GM19239 (cell line): ENCODE measurements at regions not wholly inside any gene's neighbourhood (a gene's known extent, or its start where the extent isn't known, plus 50 kb on each side); places are given as distances from the start of the nearest gene placed in this dataset.
"Not testable (repeated sequence)": the region's sequence is repeated elsewhere in the genome, so short reads cannot be mapped to it uniquely, and the experiment has no call there.

Experiments used
- DNase-seq: peaks from one replicate; pipeline ENCODE4 v3.0.0; 2011; ENCODE audit warnings: low spot score; ENCODE audit not compliant: insufficient read length
- FAIRE-seq: peaks from 2 replicates; lab custom pipeline; 2011; peaks lifted over from hg19 to GRCh38; lab: Jason Lieb, UNC

DNA sequence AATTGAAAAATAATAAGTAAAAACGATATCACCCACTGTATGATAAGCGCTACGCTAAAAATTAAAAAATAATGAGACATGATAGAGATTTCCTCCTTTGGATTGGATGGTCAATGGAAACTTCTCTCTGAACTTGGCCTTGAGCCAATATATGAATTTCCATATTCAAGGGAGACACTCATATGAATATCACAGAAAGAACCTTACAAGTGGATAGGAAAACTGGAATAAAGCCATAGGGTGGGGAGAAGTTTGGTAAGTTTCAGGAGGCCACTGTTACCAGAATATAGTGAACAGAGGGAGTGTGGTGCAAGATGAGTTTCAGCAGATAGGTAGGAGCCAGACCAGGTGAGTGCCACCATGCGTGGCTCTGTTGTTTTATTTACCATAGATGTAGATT, 147.2 kb downstream of the SEM1 start:
- DNase-seq (no peak), FAIRE-seq (no peak)

DNA sequence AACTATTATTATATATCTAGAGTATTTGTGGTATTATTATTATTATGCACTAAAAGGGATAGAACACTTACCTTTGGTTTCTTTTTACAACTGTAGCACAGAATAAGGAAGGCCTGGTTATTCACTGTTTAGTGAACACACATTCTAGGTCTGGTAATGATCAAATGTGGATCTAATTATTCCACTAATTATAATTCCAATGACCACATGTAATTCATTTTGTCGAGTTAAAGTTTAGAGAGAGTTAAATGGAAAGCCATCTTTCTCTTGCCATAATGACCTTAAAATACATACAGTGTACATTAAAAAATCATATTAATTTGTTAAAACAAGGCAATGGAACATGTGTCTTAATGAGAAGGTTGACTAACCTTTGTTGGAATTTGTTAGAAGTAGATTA, 147.8 kb downstream of the SEM1 start:
- DNase-seq (no peak), FAIRE-seq (no peak)

DNA sequence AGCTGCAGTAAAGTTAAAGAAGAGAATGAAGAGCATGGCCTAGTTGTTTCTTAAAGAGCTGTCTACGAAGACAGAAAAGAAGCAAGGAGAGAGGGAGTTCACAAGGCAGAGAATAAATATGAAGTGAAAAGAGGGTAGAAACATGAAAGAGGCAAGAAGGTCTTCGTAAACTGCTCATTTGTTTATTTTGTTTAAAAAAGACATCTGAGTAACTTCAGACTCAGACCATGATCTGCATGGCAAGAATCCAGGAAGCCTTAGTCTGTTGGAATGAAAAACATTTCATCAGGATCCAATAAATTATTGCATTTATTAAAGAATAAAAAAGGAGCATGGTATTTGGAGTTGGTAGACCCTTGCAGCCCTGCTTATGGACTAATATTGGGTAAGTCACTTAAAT, 151.1 kb downstream of the SEM1 start:
- FAIRE-seq (no peak), DNase-seq (no peak)

DNA sequence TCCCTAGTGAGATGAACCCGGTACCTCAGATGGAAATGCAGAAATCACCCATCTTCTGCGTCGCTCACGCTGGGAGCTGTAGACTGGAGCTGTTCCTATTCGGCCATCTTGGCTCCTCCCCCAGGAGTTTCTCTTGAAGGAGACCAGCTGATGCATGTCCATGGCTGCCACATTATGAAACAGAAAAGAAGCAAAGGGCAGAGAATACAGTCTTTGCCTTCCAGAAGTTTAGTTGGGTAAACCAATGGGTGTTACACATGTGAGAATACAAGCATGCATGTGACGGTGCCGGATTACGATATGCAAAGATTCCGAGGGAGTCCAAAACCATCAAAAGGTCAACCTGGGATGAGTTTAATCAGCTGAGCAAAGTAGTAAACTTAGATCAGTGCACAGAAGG, 151.6 kb downstream of the SEM1 start:
- DNase-seq (no peak), FAIRE-seq (no peak)

DNA sequence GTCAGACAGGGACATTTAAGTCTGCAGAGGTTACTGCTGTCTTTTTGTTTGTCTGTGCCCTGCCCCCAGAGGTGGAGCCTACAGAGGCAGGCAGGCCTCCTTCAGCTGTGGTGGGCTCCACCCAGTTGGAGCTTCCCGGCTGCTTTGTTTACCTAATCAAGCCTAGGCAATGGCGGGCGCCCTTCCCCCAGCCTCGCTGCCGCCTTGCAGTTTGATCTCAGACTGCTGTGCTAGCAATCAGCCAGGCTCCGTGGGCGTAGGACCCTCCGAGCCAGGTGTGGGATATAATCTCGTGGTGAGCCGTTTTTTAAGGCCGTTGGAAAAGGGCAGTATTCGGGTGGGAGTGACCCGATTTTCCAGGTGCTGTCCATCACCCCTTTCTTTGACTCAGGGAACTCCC, 152.0 kb downstream of the SEM1 start:
- FAIRE-seq, DNase-seq: not testable (repeated sequence)

DNA sequence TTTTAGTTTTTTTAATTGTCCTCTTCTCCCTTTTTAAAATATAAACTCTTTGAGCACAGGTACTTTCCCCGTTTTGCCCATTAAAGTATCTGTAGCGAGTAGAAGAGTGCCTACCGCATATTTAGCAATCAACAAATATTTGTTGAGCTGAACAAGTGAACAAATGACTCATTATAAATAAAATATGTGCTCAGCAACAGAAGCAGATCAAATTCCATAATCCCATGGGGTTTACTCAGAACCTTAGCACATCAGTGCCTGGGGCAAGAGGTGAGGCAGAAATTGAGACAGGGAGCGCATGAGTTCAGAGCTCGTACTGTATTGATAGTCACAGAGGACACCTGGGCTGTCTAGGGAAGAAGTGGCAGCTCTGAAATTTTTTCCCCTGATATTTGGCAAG, 161.0 kb downstream of the SEM1 start:
- FAIRE-seq (no peak), DNase-seq (no peak)

DNA sequence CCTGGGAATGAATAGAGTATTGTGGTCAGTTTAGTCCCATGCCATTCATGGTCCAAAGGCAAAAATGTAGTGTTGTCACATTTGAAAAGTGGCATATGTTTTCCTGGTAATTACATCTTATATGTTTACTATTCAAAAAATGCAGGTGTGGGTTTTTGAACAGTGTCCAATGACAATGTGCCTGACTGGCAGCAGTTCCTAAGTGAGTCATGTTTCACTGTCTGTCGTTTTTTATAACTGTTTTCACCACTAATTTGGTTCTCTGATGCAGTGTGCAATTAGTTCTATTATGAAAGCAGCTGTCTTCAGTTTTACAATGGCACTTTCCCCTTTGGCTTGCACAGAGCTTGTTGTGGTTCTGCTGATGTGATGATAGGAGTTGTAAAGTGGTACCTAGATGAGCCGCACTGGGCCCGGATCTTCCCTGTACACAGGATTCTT, 162.3 kb downstream of the SEM1 start:
- DNase-seq: no peak
- no peak for FAIRE-seq

DNA sequence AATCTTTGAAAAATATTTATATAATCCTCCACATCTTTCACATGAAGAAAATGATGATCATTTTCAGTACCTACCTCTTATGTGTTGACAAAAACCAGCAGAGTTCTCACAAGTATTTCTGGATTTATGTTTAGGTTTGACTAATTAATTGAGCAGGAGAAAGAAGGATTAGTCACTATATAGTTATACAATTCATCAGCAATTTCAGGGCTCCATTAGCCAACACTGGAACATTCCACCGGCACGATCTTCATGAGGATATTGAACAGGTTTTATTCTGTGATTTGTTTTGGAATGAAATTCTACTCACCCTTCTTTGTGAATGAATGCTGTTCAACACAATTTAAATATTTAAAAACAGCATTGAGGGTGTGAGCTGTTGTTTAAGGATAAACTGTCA, 163.2 kb downstream of the SEM1 start:
- no peak for FAIRE-seq
- DNase-seq: no peak

DNA sequence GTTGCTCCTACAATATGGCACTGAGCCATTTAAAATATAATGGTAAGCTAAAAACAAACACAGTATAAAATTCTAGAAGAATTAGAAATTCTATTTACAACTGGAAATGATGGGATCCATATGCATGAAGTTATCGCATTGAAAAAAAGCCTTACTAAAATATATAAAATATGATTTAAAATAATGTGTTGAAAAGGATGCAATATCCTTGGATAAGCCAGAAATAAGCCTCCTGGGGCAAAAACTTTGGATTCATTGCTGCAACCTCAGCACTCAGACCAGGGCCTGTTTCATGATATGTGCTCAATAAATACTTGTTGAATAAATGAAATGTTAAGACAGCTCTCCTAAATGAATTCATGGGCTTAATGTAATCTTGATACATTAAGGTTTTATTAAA, 170.2 kb downstream of the SEM1 start:
- DNase-seq (no peak), FAIRE-seq (no peak)

DNA sequence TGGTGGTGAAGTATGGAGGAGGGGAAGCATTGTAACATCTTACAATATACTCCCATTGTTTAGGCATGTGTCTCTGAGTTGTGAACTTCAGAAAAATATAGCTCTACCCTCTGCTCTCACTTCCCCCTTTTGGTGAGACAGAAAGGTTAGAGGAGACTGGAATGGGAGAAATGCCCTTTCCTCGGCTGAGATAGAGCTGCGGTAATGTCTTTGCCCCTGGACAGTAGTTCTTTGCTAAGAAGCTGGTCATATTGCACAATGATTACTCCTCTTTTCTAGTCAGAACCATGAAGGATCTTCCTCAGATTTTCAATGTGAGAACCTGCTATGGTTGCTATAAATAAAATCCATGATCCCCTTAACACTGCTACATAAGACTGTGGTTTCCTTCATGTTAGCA, 171.0 kb downstream of the SEM1 start:
- DNase-seq (no peak), FAIRE-seq (no peak)

DNA sequence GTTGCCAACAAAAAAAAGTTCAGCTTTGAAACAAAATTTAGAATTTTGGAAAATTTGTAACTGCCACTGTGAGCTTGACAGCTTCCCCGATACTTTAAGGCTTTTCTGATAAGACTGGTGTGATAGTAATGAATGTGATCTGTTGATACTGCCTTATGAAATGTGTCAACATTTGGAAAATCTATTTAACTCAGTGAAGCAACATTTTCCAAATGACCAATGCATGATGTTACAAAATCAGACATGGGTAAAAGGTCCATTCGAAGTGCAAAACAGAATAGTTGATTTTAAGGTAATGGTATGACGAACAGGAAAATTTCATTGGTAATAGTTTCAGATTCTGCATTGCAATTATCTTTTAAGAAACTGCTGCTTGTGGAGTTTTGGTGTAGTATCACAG, 175.4 kb downstream of the SEM1 start:
- FAIRE-seq: no peak
- DNase-seq: no peak

DNA sequence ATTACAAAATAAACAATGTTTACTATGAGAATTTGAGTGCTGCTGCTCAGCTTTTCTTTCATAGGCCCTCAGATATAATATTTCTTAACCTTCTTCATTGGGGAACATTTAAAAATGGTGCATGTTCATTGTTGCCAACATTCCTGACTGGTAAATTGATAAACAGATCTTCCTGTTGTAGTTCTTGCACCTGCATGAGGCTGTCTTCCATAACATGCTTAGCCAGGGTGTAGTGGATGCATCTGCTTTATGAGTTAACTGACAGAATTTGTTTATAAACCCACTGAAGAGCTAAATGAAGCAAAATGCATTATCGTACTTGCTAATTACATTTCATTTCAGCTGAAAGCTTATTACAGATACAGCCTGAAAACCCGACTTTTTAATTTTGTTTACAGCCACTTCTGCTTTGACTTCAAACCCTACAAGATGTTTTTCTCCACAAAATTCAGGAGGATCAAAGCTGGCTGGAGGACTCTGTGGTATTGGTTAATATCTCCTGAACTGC, 177.2 kb downstream of the SEM1 start:
- FAIRE-seq (no peak), DNase-seq (no peak)

DNA sequence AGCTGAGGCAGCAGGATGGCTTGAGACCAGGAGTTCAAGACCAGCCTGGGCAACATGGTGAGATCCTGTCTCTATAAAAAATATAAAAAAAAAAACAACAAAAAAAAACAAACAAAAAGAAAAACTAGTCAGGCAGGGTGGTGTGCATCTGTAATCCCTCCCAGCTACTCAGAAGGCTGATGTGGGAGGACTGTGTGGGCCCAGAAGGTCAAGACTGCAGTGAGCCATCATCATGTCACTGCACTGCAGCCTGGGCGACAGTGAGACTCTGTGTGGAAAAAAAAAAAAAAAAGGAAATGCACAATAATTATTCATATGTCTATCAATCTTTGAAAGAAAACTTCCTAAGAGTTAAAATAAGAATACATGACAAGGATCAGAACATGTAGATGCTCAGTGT, 178.3 kb downstream of the SEM1 start:
- no peak for DNase-seq
- FAIRE-seq: no peak

DNA sequence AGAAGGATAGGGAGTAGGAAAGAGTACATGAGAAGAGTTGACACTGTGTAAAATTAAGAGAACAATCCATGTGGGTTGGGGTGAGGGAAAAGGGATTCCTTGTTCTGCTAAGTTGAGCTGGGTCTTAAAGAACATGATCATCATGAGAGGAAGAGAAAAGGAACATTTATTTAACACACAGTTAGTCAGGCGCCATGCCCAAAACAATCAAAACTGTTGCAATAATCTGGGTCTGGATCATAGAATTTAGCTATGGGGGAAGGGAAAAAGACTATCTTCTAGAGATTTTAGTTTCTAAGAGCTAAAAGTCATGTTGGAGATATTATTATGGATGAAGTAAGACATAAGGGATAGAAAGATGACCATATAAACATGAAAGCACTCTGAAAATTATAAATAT, 178.9 kb downstream of the SEM1 start:
- FAIRE-seq: no peak

DNA sequence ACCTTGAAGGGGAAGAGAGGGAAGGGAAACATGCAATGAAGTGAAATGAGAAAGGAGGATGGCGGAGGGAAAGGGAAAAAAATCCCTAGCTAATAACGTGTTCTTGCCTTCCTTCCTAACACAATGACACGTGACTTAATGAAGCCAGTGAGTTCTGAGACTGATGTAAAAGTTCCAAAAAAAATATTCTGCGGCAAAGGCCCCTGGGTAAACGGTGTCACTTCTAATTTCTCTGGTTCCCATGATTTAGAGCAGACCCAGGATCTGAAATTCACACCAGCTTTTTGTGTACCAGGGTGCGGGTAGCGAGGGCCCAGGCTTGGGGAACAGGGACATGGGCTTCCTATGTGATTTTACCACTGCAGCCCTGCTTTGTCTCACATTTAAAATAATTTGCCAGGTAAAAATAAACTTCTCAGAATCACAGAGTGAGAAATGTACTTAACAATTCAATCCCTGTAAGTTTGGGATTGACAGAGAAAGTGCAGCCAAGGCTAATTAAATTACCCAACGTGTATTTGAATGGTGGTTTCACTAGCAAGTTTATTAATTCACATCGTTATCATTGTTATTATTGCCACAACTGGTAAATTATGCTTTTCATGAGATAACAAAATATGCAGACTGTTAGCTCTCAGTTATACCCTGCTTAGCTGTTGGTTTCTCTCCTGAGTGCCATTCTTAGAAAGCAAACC, 182.4 kb downstream of the SEM1 start:
- FAIRE-seq: no peak
- DNase-seq: no peak

More for the DNA sequence above, 178.9 kb downstream of the SEM1 start:
- DNase-seq: no peak

DNA sequence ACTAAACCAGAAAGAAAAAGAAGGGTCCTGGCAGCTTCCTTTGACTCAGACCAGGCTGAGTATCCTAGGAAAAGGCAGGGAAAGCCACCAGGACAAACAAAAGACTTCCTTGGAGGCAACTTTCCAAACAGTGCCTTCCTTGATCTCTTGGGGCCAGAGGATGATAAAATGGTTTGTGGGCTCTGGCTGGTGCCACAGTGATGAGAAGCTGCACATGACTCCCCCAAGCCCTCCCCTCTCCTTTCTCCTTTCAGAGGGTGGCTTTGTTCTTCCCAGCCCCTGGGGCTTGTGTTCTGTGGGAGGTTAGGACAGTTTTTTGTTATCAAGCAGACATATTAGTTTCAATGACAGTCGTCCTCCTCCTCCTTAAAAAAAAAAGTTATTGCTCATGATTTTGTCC, 183.2 kb downstream of the SEM1 start:
- FAIRE-seq (no peak), DNase-seq (no peak)

DNA sequence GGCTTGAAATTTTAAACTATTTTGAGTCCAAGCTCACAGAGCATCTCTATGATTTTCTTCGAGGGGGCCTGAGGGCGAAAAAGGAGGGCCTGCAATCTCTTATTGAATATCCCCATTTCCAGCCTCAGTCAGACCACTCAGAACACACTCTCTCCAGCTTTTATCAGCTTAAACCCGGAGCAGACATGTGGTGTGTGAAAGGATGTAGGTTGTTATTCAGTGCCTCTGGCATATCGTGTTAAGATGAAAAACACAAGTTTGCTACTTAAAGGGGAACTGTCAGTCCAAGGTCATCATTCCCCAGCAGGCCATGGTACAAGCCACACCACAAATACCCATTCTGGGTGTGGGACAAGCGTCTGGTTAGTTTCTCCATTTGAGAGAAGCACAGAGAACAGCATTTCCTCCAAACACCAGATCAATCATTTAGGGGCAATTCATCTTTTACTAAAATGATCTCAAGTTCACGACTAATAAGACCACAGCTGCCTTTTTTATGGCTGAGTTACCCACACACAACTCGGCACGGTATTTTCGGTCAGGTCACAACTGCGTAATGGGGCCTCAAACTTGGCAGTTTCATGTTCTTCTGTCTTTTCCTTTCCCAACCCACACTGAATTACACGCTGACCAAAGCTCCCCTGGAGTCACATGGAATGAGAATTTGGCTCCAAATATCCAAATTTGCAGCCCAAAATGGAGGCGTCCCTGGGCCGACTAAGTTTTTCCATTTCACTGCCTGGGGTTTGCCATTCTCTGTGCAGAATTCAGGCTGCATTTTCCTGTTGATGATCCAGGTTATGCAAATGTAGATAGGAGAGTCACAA, 188.4 kb downstream of the SEM1 start:
- no peak for FAIRE-seq

DNA sequence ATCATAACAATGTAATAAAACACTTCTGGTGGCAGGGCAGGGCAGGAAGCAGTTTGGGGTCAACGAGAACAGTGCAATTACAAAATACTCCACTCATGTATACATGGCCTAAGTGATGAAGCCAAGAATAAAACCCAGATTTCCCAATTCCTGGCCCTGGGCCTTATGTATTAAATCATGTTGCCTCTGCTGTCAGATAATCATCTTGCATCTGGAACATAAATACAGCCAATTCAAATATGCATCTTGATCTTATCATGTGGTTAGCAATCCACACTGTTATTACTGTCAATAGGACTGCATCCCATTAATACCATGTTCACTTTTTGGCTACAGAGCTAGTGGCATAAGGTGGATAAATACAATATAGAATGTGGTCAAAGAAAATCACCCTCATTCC, 186.5 kb upstream of the SLC25A13 start:
- DNase-seq (no peak), FAIRE-seq (no peak)

More for the DNA sequence above, 188.4 kb downstream of the SEM1 start:
- DNase-seq: no peak

DNA sequence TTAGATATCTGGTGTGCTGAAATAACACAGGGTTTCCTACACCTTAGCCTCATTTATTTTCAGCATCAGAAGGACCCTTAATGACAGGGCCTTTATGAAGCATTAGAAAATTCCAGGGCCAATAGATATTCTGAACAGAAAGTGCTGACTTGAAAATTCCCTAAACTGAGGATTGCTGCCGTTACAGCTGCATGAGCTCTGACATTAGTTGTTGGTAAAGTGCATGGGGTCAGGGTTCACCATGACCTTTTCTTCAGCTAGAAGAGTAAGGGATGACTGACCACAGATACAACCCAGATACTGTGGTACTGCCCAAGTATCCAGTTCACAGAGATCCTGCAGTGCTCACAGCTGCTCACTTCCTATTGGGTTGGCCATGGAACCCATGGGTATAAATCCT, 181.7 kb upstream of the SLC25A13 start:
- no peak for FAIRE-seq
- DNase-seq: no peak

DNA sequence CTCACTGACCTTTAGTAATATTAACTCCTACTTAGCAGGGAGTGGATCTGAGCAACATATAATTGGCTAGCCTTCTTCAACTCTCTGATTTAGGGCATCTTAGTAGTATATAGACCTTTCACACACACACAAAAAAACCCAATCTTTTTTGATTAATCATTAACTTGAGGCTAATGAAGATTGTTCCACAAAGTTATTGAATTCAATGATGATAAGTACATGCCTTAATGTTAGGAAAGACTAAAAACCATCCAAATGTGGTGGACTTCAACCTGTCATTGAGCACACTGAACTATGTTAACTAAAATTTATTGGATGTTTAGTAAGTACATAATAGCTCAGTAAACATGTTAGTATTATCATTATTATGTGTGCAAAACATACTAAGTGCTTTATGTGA, 179.4 kb upstream of the SLC25A13 start:
- FAIRE-seq: no peak

DNA sequence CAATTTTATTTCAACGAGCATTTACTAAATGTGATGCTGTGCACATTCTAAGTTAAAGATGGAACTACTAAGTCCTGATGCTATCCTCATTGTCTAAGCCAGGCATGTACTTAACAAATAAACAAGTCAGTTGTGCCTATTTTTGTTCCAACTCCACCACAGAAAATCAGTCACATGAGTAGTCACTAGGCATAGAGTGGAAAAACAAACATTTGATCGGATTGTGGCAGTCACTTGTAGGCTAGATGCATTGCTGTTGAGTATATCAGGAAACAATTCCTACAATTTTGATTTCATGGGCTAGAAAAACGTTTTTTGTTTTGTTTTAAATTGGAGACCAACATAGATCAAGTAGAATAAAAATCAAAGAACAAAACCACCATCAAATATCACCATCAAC, 177.6 kb upstream of the SLC25A13 start:
- FAIRE-seq: no peak
- no peak for DNase-seq

More for the DNA sequence above, 179.4 kb upstream of the SLC25A13 start:
- DNase-seq: no peak

DNA sequence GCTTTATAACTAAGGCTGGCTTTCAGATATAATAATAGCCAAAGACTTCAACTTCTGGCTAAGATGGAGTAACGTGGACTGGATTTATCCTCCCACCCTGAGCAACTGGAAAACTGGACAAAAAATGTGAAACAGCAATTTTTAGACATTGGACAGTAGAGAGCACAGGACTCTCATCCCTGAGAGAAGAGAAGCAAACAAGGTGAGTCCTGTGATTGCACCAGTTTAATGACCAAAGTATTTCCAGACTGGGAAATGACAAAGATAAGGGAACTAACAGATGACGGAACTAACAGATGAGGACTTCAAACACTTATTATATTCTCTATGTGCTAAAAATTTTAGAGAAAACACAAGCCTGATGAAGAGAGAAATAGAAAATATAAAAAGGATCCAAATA, 175.7 kb upstream of the SLC25A13 start:
- DNase-seq: no peak
- FAIRE-seq: no peak
